ENCODE measurements at regions not wholly inside any gene's neighbourhood (a gene's known extent, or its start where the extent isn't known, plus 50 kb on each side); places are given as distances from the start of the nearest gene placed in this dataset.

- no peak for TF ChIP-seq EZH2phosphoT487 (IDR thresholded peaks at IDR 0.05; ENCODE audit: insufficient read depth, low read depth)
- no peak for TF ChIP-seq EZH2 (IDR thresholded peaks at IDR 0.05; ENCODE audit: insufficient read depth, poor library complexity, severe bottlenecking)
Measured at GRCh38 chr1:34518146-34518699, 236.6 kb upstream of the GJB5 start.
